Spleen (tissue), 7 donors: ENCODE measurements at regions not wholly inside any gene's neighbourhood (a gene's known extent, or its start where the extent isn't known, plus 50 kb on each side); places are given as distances from the start of the nearest gene placed in this dataset.

Source experiments
- CTCF ChIP-seq, 11 experiments: fragments of 200-600 bp in 7 of 11; fragments of 450-650 bp in 4 of 11; sonication (generic) in 4 of 11; IDR thresholded peaks in 8 of 11; conservative IDR thresholded peaks in 3 of 11; 1 replicate in 7 of 11; 2 replicates in 4 of 11; pipeline versions ENCODE4 v1.4.0 to v1.8.0; 2016 to 2021; ENCODE audit warnings: antibody characterized with exemption in 11 of 11, inconsistent platforms in 4 of 11, mild to moderate bottlenecking in 1 of 11
- POLR2AphosphoS5 ChIP-seq, 3 donors: sonication (generic); formaldehyde crosslinking; IDR thresholded peaks; one replicate each; pipeline ENCODE4 v1.5.1; 2017; ENCODE audit warnings: antibody characterized with exemption in 3 of 3
- donor health status: DM: no; HTN: no; CAD: no; lungs with moderate emphysema.
- donor health status: DM: no; HTN: no; CAD: no.
- donor health status: DM: no; HTN: no; CAD: no.

- TF ChIP-seq CTCF (IDR thresholded peaks at IDR 0.05 in 8 of 11, conservative IDR thresholded peaks at IDR 0.05 in 3 of 11) (no peak), POLR2AphosphoS5 (IDR thresholded peaks at IDR 0.05) (no peak)
Observed at GRCh38 chr3:80993241-80993945, 768.1 kb downstream of the GBE1 start.
